Smooth muscle cell (in vitro differentiated cells): ENCODE measurements at regions not wholly inside any gene's neighbourhood (a gene's known extent, or its start where the extent isn't known, plus 50 kb on each side); places are given as distances from the start of the nearest gene placed in this dataset.

Experiments
- DNase-seq: peaks from one replicate; lab custom pipeline; 2025; ENCODE audit not compliant: unreplicated experiment; lab: John Stamatoyannopoulos, UW
- H2AFZ ChIP-seq: fragments of 200-600 bp; sonication (generic); 2 replicates; pipeline ENCODE4 v1.6.0; 2016; ENCODE audit warnings: antibody characterized with exemption, low read depth, mild to moderate bottlenecking
- H3F3A ChIP-seq: fragments of 200-600 bp; sonication (generic); 2 replicates; pipeline ENCODE4 v1.6.0; 2017; ENCODE audit warnings: antibody characterized with exemption, low read depth
- H3K27ac ChIP-seq: fragments of 200-600 bp; sonication (generic); 2 replicates; pipeline ENCODE4 v1.5.1; 2016; ENCODE audit warnings: low read depth, mild to moderate bottlenecking
- H3K27me3 ChIP-seq: fragments of 200-600 bp; sonication (generic); 2 replicates; pipeline ENCODE4 v1.6.1; 2016; ENCODE audit warnings: low read depth, mild to moderate bottlenecking
- H3K36me3 ChIP-seq: fragments of 200-600 bp; sonication (generic); 2 replicates; pipeline ENCODE4 v1.5.1; 2016; ENCODE audit warnings: low read depth
- H3K4me1 ChIP-seq: fragments of 200-600 bp; sonication (generic); 2 replicates; pipeline ENCODE4 v1.5.1; 2016; ENCODE audit warnings: low read depth
- H3K4me2 ChIP-seq: fragments of 200-600 bp; sonication (generic); 2 replicates; pipeline ENCODE4 v1.6.0; 2016; ENCODE audit warnings: mild to moderate bottlenecking
- H3K4me3 ChIP-seq: fragments of 200-600 bp; sonication (generic); 2 replicates; pipeline ENCODE4 v1.5.1; 2016; ENCODE audit warnings: mild to moderate bottlenecking
- H3K79me2 ChIP-seq: fragments of 200-600 bp; sonication (generic); 2 replicates; pipeline ENCODE4 v1.6.0; 2016; ENCODE audit warnings: low read depth, mild to moderate bottlenecking
- H3K9ac ChIP-seq: fragments of 200-600 bp; sonication (generic); 2 replicates; pipeline ENCODE4 v1.6.0; 2016; ENCODE audit warnings: low read depth
- H3K9me3 ChIP-seq: fragments of 200-600 bp; sonication (generic); replicated peaks from 2 replicates; pipeline ENCODE4 v1.5.1; 2016; ENCODE audit warnings: low read depth
- H4K20me1 ChIP-seq: fragments of 200-600 bp; sonication (generic); 2 replicates; pipeline ENCODE4 v1.6.0; 2016; ENCODE audit warnings: low read depth
- CTCF ChIP-seq: fragments of 200-600 bp; sonication (generic); IDR thresholded peaks from 2 replicates; pipeline ENCODE4 v1.5.1; 2017; ENCODE audit warnings: borderline replicate concordance, mild to moderate bottlenecking, antibody characterized with exemption; ENCODE audit not compliant: insufficient read depth, poor library complexity, severe bottlenecking
- WGBS: methylation state at CpG from one replicate; pipeline ENCODE4 v1.1.7; 2016; ENCODE audit warnings: low lambda C conversion rate; 5-methylcytosine and 5-hydroxymethylcytosine counted together

GRCh38 chr6:33967966-33968724 is 164.3 kb upstream of the MLN start:
- Histone ChIP-seq H3K4me1 (no peaks in the 10 kb centered on the region), H3K9ac (no peak overlapping the region), H3F3A (no peaks in the 10 kb centered on the region), H4K20me1 (no peaks in the 10 kb centered on the region), H3K4me2 (no peak overlapping the region), H3K9me3 (no peaks in the 10 kb centered on the region), H3K27me3 (peaks cover 13% of the 10 kb centered on the region), H3K27ac (no peak overlapping the region), H2AFZ (no peak overlapping the region), H3K4me3 (no peak overlapping the region), H3K36me3 (no peaks in the 10 kb centered on the region), H3K79me2 (no peaks in the 10 kb centered on the region)
- WGBS: 29% methylated on average over 3 of the region's 3 CpGs
- no peak for TF ChIP-seq CTCF
- no peak for DNase-seq

- Histone ChIP-seq H3K27me3 (peaks cover 13% of the 10 kb centered on the region), H3K27ac (no peak overlapping the region), H3K9me3 (no peaks in the 10 kb centered on the region), H3K4me3 (no peak overlapping the region), H3K79me2 (no peaks in the 10 kb centered on the region), H3K36me3 (no peaks in the 10 kb centered on the region), H3K4me1 (no peaks in the 10 kb centered on the region), H3K9ac (no peak overlapping the region), H3F3A (no peaks in the 10 kb centered on the region), H2AFZ (no peak overlapping the region), H3K4me2 (no peak overlapping the region), H4K20me1 (no peaks in the 10 kb centered on the region)
- no peak for DNase-seq
- TF ChIP-seq CTCF: no peak
- WGBS: 88% methylated on average over 3 of the region's 3 CpGs
Measured at GRCh38 chr6:33967265-33967767, 163.5 kb upstream of the MLN start.

- H3K4me1 ChIP-seq: no peaks in the 10 kb centered on the region
- no peaks in the 10 kb centered on the region for H4K20me1 ChIP-seq
- WGBS: 85% methylated on average over 2 of the region's 2 CpGs
- no peaks in the 10 kb centered on the region for H3F3A ChIP-seq
- H3K36me3 ChIP-seq: no peaks in the 10 kb centered on the region
- no peaks in the 10 kb centered on the region for H3K9me3 ChIP-seq
- no peak overlapping the region for H3K4me2 ChIP-seq
- no peak overlapping the region for H3K4me3 ChIP-seq
- H3K27ac ChIP-seq: no peak overlapping the region
- no peak for TF ChIP-seq CTCF
- no peak overlapping the region for H3K9ac ChIP-seq
- H3K27me3 ChIP-seq: peaks cover 13% of the 10 kb centered on the region
- H2AFZ ChIP-seq: no peak overlapping the region
- no peak for DNase-seq
- no peaks in the 10 kb centered on the region for H3K79me2 ChIP-seq
Measured at GRCh38 chr6:33966536-33966935, 162.7 kb upstream of the MLN start.

GRCh38 chr6:33965766-33966165 is 162.0 kb upstream of the MLN start:
- TF ChIP-seq CTCF: no peak
- WGBS: 93% methylated on average over 8 of the region's 8 CpGs
- H2AFZ ChIP-seq: no peak overlapping the region

More at GRCh38 chr6:33965766-33966165, 162.0 kb upstream of the MLN start:
- Histone ChIP-seq H3K27ac (no peak overlapping the region), H3K4me3 (no peak overlapping the region), H3K4me2 (no peak overlapping the region), H4K20me1 (no peaks in the 10 kb centered on the region), H3K4me1 (no peaks in the 10 kb centered on the region), H3K9ac (no peak overlapping the region), H3F3A (no peaks in the 10 kb centered on the region), H3K36me3 (no peaks in the 10 kb centered on the region), H3K79me2 (no peaks in the 10 kb centered on the region), H3K27me3 (peaks cover 13% of the 10 kb centered on the region), H3K9me3 (no peaks in the 10 kb centered on the region)
- no peak for DNase-seq
